Dedifferentiated amniotic fluid mesenchymal stem cell (primary cell): ENCODE measurements at regions not wholly inside any gene's neighbourhood (a gene's known extent, or its start where the extent isn't known, plus 50 kb on each side); places are given as distances from the start of the nearest gene placed in this dataset.
"Not testable (repeated sequence)": the region's sequence is repeated elsewhere in the genome, so short reads cannot be mapped to it uniquely, and the experiment has no call there.

ENCODE experiments used
- DNase-seq: peaks from one replicate; pipeline ENCODE4 v3.0.0-alpha.2; 2016; ENCODE audit errors: extremely low spot score

DNA sequence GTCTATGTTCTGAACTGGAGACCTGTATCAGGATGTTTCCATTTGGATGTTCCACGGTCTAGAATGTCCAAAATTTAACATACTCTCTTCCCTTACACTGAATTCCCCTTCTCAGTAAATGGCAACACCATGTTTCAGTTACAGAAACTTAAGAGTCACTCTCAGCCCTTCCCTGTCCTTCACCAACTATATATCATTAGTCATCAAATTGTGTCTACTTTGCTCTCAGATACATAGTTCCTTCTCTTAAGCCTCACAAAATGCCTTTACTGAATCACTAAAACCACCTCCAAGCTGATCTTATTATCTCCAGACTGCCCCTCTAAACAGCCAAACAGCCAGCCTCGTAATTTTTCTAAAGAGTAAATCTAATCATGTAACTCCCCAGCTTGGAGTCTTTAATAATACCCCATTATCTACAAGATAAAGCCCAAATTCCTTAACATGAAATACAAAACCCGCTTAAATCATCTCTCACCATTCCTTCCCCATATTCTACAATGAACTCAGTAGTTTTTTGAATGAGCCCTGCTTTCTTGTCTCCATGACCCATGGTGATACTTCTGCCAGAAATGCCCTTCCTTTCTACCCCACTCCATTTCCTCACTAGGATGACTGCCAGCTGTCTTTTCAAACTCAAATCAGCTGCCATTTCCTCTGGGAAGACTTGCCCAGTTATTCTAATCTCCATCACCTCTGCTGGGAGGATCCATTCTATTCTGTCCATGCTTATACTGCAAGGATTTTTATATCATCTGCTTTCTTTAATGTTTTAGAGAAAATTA, 102.7 kb upstream of the ARHGAP42 start:
- no peak for DNase-seq

DNA sequence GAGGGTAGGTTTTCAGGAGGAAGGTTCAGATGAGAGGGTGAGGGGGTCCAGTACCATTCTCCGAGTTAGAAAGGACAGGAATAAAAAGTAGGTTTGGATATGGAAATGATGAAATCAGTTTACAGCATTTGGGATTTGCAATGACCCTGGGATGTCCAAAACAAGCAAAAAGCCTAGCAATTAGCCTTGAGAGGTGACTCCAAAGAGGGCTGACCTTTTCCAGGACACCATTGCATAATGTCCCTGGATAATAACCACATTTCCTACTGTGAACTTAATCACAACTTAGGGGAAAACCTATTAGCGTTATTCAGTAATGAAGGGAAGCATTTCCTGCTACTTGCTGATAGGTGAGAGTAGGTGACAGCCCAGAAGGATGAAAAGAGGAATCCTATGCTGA, 101.4 kb upstream of the ARHGAP42 start:
- no peak for DNase-seq

DNA sequence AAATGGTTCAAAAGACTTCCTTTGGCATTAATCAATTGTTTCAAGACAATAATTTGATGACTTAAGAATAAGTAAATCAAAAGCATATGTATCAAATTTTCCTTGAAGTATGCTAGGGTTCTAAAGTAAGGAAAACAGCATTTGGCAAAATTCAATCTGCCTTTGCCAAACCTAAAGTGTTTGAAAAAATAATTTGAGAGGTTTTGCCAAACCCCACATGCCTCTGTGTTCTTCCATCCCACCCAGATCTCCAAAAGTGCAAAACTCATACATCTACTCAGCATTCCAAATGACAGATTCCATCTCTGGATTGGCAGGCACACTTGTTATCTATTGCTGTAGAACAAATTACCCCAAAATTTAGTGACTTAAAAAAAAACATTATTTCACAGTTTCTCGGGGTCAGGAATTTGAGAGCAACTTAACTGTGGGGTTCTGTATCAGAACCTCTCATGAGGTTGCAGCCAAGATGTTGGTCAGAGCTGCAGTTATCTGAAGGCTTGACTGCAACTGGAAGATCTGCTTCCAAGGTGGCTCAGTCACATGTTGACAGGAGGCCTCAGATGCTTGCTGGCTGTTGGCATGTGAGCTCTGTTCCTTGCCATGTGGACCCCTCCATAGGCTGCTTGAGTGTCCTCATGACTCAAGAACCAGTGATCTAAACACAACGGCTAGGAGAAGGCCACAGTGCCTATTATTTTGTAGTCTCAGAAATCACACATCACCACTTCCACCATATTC, 100.6 kb upstream of the ARHGAP42 start:
- peak; percentile 11 for DNase-seq

DNA sequence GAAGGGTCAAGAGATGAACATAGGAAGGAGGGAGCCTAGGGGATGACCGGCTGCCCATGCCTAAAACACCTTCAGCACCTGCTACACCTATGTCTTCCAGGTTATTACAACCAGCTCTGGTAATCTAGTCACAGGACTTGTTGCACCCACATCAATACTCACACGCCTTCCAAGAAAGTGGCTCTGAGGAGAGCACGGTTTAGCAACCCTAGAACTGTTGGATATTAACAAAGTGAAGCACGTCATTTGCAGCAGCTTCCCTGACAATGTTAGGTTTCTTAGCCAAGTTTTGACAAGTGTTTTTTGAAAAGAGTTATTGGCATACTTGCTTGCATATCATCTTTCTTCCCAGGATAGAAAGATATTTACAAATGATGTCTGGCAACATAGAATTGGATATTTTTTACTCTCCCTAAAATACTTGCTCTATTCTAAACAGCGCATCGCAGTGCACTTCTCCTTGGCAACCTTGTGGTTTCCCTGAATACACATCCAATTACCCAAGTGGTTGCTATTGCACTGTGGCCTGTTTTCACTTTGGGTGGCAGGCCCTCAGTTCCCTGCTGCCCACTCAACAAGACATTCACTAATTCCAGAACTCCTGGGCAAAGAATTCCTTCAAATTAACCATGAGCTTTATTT, 94.3 kb upstream of the ARHGAP42 start:
- no peak for DNase-seq

DNA sequence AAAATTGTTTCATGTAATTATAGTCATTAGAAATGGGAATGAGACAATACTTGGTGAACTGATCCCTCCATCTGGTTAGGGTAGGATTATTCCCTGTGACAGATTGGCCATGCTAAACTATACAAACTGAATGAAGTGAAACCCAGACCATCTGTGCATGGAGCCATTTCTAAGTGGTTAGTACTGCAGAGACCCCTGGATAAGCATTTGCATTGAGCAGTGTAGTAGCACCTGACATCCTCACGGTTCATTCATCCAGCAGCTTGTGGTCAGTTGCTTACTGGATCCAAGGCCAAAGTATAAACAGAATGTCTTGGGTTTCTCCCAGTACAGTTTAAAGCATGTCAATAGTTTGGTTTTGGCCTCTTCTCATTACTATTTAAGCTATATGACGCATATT, 93.8 kb upstream of the ARHGAP42 start:
- DNase-seq, result no peak

DNA sequence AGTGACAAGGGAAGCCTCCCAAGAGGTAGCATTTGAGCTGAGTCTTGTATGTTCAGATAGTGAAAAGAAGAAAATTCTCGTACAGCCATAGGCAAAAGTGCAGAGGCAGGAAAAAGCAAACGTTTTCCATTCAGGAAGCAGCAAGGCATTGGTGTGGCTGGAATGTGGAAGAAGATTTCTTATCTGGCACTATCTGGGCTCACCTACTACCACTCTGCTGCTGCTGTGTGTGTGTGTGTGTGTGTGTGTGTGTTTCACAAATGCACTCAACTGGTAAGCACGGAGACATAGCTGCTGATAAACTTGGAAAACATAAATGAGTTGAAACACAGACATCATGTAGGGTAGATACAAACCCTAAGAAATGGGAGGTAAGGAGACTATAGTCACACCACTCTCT, 92.8 kb upstream of the ARHGAP42 start:
- DNase-seq, result no peak

DNA sequence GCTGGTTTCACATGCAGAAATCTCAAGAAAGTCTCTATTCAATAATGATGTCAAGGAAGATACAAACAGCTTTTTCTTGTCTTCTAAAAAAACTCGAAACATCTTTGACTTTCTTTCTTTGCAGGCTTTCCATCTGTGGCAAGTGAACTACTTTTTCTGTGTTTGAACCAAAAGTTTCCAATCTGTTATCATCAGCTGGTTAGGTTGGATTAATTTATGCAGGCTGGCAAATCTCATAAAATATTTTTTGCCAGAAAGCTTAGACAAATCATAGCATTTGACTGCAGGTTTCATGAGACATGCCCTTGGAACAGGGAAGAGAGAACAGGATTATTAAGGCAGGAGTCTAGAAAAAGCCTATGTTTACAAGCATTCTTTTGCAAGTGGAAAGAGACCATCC, 86.1 kb upstream of the ARHGAP42 start:
- no peak for DNase-seq

DNA sequence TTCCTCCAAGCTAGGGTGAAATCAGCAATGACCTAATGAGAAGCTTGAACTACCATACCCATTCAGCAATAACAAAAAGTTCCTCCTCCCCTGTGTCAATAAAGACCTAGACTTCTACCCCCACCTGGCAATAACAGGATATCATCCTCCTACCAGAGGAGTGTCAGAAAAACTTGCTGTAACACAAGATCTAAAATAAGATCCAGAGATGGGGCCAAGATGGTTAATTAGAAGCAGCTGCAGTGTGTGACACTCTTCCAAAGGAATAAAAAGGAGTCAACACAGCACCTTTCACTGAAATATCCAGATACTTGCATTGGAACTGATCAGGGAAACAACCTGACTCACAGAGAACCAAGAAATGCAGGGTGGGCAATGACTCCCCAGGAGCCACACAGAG, 84.4 kb upstream of the ARHGAP42 start:
- peak; percentile 7 for DNase-seq

DNA sequence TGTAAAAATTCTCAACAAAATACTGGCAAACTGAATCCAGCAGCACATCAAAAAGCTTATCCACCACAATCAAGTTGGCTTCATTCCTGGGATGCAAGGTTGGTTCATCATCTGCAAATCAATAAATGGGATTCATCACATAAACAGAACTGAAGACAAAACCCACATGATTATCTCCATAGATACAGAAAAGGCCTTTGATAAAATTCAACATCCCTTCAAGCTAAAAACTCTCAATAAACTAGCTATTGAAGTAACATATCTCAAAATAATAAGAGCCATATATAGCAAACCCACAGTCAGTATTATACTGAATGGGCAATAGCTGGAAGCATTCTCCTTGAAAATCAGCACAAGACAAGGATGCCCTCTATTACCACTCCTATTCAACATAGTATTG, 79.3 kb upstream of the ARHGAP42 start:
- not testable (repeated sequence) for DNase-seq

DNA sequence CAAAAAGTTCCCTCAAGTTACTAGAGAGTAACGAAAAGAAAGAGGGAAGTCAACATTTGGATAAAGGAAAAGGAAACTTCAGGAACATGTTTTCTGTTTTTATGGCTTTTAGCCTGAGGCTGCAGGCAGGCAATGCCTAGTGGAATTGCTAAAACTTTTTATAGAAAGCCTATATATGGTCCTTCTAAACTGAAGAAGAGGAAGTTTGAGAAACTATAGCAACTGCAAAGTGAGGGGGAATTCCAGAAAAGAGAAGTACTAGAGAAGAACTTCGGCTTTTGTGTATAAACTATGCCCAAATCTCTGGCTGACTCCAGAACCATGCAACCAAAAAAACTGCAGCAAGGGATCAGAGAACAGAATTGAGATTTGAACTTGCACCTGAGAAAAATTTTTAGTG, 74.3 kb upstream of the ARHGAP42 start:
- no peak for DNase-seq

DNA sequence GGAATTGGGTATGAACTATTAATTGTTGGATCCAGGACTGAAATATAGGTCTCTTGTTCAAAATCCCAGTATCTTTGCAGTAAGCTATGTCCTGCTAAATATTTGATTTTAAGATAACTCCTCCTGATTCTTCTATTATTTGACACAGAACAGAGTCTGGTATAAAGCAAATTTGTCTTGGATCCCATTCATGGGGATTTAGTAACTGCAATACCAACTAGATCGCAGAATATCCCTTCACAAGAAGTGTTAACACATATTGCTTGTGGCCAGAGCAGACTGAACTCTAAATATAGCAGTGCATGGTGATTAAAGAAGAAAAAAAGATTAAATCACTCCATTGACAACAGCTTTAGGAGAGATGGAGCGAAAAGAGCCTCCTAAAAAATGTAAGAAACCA, 68.2 kb upstream of the ARHGAP42 start:
- DNase-seq, result no peak

DNA sequence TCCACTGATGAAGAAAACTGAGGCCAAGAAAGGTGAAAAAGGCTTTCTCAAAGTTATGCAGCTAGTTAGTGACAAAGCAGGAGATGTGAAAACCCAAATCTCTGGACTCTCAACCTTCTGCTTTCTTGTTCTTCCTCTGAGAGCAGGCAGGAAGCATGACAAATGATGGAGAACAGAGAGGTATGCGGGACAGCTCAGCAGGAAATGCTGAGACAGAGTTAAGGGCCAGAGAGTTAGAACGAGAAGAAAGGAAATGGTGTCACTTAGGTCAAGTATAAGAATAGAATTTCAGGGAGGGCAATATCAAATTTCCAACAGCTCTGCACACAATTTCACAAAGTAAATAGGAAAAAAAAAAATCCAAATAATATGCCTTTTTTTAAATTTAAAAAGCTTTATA, 67.6 kb upstream of the ARHGAP42 start:
- no peak for DNase-seq

DNA sequence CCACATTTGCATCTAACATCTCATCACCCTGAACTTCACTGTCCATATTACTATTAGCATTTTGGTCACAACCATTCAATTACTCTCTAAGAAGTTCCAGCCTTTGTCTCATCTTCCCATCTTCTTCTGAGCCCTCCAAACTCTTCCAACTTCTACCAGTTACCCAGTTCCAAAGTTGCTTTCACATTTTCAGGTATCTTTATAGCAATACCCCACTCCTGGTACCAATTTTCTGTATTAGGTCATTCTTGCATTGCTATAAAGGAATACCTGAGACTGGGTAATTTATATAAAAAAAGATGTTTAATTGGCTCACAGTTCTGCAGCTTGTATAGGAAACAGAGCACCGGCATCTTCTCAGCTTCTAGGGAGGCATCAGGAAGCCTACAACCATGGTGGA, 64.7 kb upstream of the ARHGAP42 start:
- DNase-seq, result no peak

DNA sequence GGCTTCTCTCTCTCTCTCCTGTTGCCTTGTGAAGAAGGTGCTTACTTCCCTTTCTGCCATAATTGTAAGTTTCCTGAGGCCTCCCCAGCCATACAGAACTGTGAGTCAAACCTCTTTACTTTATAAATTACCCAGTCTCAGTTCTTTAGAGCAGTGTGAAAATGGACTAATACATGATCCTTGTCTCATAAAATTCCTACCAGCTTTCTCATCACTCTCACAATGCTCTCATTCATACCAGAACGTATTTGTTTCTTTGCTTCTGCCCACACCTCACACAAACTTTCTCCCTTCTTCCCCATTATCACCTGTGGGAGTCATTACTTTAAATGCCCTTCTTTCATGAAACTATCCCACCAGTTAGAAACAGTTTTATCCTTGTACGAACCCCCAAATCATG, 62.7 kb upstream of the ARHGAP42 start:
- DNase-seq, result no peak

DNA sequence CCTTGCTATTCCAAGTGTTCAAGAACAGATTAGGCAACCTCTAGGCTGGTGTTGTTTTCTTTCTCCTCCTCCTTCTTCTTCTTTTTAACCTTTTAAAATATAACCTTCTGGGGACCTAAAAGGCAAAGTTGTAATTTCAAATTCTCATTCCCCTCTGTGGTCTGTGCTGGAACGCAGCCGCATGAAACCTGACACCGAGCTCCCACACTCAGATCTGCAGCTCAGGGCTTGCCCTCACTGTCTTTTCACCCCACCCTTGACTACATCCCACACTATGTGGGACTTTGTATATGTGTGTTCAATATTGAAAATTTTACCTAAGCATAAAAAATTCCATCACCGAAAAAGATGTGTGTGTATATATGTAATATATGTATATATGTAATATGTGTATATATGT, 62.0 kb upstream of the ARHGAP42 start:
- no peak for DNase-seq

DNA sequence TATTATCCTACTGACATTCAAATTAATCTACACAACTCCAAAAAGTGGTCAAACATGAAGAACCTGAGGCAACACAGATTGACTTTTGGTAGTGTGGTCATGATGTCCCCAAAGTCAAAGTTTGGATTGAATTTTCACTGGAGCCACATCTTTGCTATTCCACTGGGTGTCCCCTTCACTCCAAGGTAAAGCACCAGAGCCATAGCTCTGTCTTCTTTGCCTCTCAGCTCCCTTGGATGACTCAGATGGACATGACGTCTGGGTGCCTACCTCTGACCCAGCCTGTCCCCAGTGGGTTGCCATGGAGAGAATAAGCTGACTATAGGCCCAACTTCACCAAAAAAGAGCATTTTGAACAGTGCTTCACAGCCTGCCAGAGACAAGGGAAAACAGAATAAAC, 57.4 kb upstream of the ARHGAP42 start:
- no peak for DNase-seq

DNA sequence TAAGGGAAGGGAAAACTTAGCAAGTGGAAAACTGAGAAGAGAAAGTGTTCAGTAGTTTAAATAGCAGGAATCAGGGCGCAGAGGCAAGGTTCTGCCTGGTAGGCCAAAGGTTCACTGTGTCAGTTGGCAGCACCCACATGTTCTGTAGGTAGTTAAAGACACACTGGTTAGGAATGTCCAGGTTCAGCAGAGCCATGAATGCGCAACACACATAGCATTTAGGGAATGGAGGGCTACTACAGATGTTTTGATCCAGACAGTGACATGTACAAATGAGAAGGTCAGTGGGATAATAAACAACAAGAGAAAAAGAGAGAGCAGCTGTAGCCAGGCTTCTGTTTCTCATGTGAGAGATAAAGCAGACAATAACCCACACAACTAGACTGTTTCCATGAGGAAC, 56.2 kb upstream of the ARHGAP42 start:
- no peak for DNase-seq

DNA sequence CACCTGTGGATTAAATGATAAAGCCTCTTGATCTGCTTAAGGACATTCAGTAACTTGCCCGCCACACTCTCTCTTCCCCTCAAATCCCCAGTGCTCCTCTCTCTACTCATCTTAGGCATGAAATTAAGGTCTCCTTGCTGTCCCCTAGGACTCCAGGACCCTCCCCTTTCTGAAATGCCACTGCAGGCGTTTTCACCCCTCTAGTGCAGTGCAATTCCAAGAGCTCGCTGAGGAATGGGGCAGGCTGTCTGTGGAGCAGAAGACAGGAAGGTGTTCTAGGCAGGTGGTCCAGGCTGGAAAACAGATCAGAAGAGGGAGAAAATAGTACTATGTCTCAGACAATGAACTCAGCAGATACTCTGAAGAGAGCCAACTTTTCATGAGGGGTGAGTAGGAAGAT, 55.8 kb upstream of the ARHGAP42 start:
- DNase-seq, result no peak

DNA sequence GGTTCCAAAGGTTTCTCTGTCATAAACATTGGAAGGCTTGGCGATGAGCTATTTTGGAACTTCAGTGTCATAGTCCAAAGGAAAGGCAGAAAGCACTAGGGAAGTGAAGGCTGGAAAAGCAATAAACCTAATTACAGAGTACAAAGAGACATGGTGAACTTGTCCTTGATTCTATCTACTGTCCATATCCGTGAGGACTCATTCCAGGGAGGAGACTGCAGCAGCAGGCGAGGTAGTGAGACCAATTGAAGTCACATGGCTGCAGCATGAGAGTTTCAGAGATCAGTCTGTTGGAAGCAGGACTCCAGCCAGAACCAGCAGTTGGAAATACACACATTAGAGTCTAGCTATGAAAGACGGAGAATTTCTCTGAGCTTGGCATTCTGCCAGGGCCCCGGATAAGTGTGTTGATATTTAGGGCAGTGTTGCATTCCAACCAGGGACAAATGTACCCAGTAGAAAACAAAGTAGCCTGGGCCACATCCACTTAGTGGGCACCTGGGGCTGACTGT, 54.1 kb upstream of the ARHGAP42 start:
- no peak for DNase-seq

DNA sequence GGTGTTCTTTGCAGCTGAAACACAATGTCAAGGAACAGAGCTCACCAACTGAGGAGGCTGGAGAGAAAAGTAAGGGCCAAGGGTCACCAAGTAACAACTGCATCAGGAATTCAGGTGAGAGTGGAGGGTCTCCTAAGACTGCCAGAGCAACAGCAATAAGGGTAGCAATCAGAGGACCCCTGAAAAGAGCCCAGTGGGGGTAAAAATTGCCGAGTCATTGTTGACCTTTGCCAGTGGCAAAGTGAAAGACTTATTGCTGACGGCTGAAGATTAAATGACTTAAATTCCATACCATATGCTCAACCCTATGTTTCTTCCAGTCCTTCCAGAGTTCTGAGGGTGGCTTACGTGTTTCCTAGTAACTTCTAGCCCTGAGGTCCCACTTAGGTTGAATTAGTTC, 51.9 kb upstream of the ARHGAP42 start:
- no peak for DNase-seq

DNA sequence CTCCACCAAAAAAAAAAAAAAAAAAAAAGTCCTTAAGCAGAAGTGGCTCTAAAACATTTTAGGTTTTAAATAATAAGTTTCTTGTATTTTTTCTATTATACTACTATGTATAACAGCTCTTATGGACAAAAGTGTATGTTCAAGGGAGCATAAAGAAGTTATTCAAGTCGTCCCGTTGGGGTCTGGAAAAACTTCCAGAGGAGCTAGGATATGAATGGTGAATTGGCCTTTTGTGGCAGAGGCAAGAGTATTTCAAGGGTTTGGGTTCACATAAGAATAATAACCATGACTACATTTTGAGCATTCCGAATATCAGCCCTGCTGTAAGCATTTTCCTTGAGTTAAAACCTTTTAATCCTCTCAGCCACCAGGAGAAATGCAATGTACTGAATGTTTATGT, 50.6 kb upstream of the ARHGAP42 start:
- no peak for DNase-seq
